Thyroid gland (tissue), 4 donors: ENCODE measurements at regions not wholly inside any gene's neighbourhood (a gene's known extent, or its start where the extent isn't known, plus 50 kb on each side); places are given as distances from the start of the nearest gene placed in this dataset.
A peak's percentile ranks its signal among the peaks of the same experiment; 100 is the strongest.
"Not testable (repeated sequence)": the region's sequence is repeated elsewhere in the genome, so short reads cannot be mapped to it uniquely, and the experiment has no call there.

ENCODE experiments used
- DNase-seq, 2 donors: peaks; one replicate each; pipeline ENCODE4 v3.0.0-alpha.2; 2019
- H3K27ac ChIP-seq, 3 donors: fragments of 200-600 bp; sonication (generic); 1 replicate in 2 of 3; 2 replicates in 1 of 3; pipeline ENCODE4 v1.5.1; 2016 to 2019; ENCODE audit warnings: mild to moderate bottlenecking in 1 of 3, moderate library complexity in 1 of 3
- H3K27me3 ChIP-seq: fragments of 200-600 bp; sonication (generic); one replicate; pipeline ENCODE4 v1.5.1; 2019
- H3K36me3 ChIP-seq, 2 donors: fragments of 200-600 bp; sonication (generic); one replicate each; pipeline ENCODE4 v1.5.1; 2016 to 2019
- H3K4me1 ChIP-seq, 2 donors: fragments of 200-600 bp; sonication (generic); one replicate each; pipeline ENCODE4 v1.5.1; 2017 to 2019
- H3K4me3 ChIP-seq, 3 donors: fragments of 200-600 bp; sonication (generic); replicated peaks in 1 of 3; 1 replicate in 2 of 3; 2 replicates in 1 of 3; pipeline ENCODE4 v1.5.1; 2016; ENCODE audit warnings: mild to moderate bottlenecking in 1 of 3
- H3K9me3 ChIP-seq: fragments of 200-600 bp; sonication (generic); one replicate; pipeline ENCODE4 v1.5.1; 2017
- CTCF ChIP-seq, 6 experiments: fragments of 200-600 bp in 3 of 6; fragments of 450-650 bp in 3 of 6; sonication (generic) in 3 of 6; IDR thresholded peaks; one replicate each; pipeline ENCODE4 v1.5.1; 2016 to 2019; ENCODE audit warnings: antibody characterized with exemption in 6 of 6, mild to moderate bottlenecking in 2 of 6, inconsistent platforms in 1 of 6, moderate library complexity in 1 of 6
- POLR2A ChIP-seq, 2 donors: fragments of 450-650 bp; IDR thresholded peaks; one replicate each; pipeline ENCODE4 v1.6.1; 2017; ENCODE audit warnings: antibody characterized with exemption in 2 of 2, mild to moderate bottlenecking in 2 of 2, moderate library complexity in 1 of 2
- WGBS, 2 donors: methylation state at CpG; one replicate each; pipeline ENCODE4 v1.1.5; 2017; 5-methylcytosine and 5-hydroxymethylcytosine counted together
- intact Hi-C: fragments of 100-400 bp; cut with DNase I; formaldehyde crosslinking; loops from one replicate; pipeline ENCODE4 v1.15.1; 2023

- Histone ChIP-seq H3K4me1 (peaks cover 0 to 14% of the 10 kb centered on the region in 2 donors), H3K27ac (no peak overlapping the region), H3K36me3 (no peaks in the 10 kb centered on the region), H3K27me3 (no peaks in the 10 kb centered on the region), H3K9me3 (no peaks in the 10 kb centered on the region), H3K4me3 (no peak overlapping the region)
- TF ChIP-seq CTCF (IDR thresholded peaks at IDR 0.05) = no peak
- no peak for TF ChIP-seq POLR2A (IDR thresholded peaks at IDR 0.05)
- WGBS, 2 donors = 69 to 75% methylated on average over 10 of the region's 10 CpGs
- peak; percentile 64 to 69 for DNase-seq
- intact Hi-C loops = no loop called here
Observed at GRCh38 chr19:30811397-30812098, 439.4 kb downstream of the ZNF536 start.

GRCh38 chr19:30810726-30811125, 438.5 kb downstream of the ZNF536 start:
- no peak overlapping the region for H3K27ac ChIP-seq
- no peaks in the 10 kb centered on the region for H3K27me3 ChIP-seq
- TF ChIP-seq CTCF (IDR thresholded peaks at IDR 0.05) (no peak), POLR2A (IDR thresholded peaks at IDR 0.05) (no peak)
- no peaks in the 10 kb centered on the region for H3K36me3 ChIP-seq
- DNase-seq = no peak
- no peaks in the 10 kb centered on the region for H3K9me3 ChIP-seq
- 76 to 81% methylated on average over 4 of the region's 4 CpGs for WGBS, 2 donors
- peaks cover 0 to 14% of the 10 kb centered on the region in 2 donors for H3K4me1 ChIP-seq
- intact Hi-C loops = no loop called here
- no peak overlapping the region for H3K4me3 ChIP-seq

GRCh38 chr19:30807278-30807677, 435.1 kb downstream of the ZNF536 start:
- Histone ChIP-seq H3K27me3 (no peaks in the 10 kb centered on the region), H3K4me3 (no peak overlapping the region), H3K27ac (no peak overlapping the region), H3K4me1 (peaks cover 0 to 13% of the 10 kb centered on the region in 2 donors), H3K9me3 (no peaks in the 10 kb centered on the region), H3K36me3 (no peaks in the 10 kb centered on the region)
- no peak for TF ChIP-seq POLR2A (IDR thresholded peaks at IDR 0.05)
- no peak for TF ChIP-seq CTCF (IDR thresholded peaks at IDR 0.05)
- WGBS, 2 donors = 76 to 78% methylated on average over 3 of the region's 3 CpGs
- intact Hi-C loops = no loop called here
- DNase-seq = no peak

GRCh38 chr19:30806311-30806710, 434.1 kb downstream of the ZNF536 start:
- Histone ChIP-seq H3K4me3 (no peak overlapping the region), H3K9me3 (no peaks in the 10 kb centered on the region), H3K4me1 (peaks cover 0 to 4% of the 10 kb centered on the region in 2 donors), H3K27me3 (no peaks in the 10 kb centered on the region), H3K36me3 (no peaks in the 10 kb centered on the region), H3K27ac (no peak overlapping the region)
- intact Hi-C loops = no loop called here
- TF ChIP-seq CTCF (IDR thresholded peaks at IDR 0.05) = no peak
- TF ChIP-seq POLR2A (IDR thresholded peaks at IDR 0.05) = no peak
- DNase-seq = no peak
- WGBS, 2 donors = 89 to 91% methylated on average over 3 of the region's 3 CpGs

GRCh38 chr19:30804751-30805150, 432.6 kb downstream of the ZNF536 start:
- TF ChIP-seq POLR2A (IDR thresholded peaks at IDR 0.05) (no peak), CTCF (IDR thresholded peaks at IDR 0.05) (no peak)
- no peak overlapping the region for H3K27ac ChIP-seq
- no peak for DNase-seq
- WGBS, 2 donors = 57 to 62% methylated on average over 5 of the region's 5 CpGs
- no peaks in the 10 kb centered on the region for H3K36me3 ChIP-seq
- H3K9me3 ChIP-seq = no peaks in the 10 kb centered on the region
- no peak overlapping the region for H3K4me3 ChIP-seq
- H3K4me1 ChIP-seq = no peaks in the 10 kb centered on the region
- H3K27me3 ChIP-seq = no peaks in the 10 kb centered on the region
- intact Hi-C loops = no loop called here

GRCh38 chr19:30804333-30804732, 432.1 kb downstream of the ZNF536 start:
- H3K27ac ChIP-seq, H3K9me3 ChIP-seq, H3K36me3 ChIP-seq, DNase-seq, H3K4me1 ChIP-seq, H3K4me3 ChIP-seq, H3K27me3 ChIP-seq, intact Hi-C loops: not testable (repeated sequence)
- 66 to 84% methylated on average over 3 of the region's 3 CpGs for WGBS, 2 donors
